Activated T-helper 1 cell treated with Interleukin-2 at 50 U/mL for 16 hours (primary cell): ENCODE measurements at regions not wholly inside any gene's neighbourhood (a gene's known extent, or its start where the extent isn't known, plus 50 kb on each side); places are given as distances from the start of the nearest gene placed in this dataset.

Experiments
- DNase-seq: peaks from one replicate; pipeline ENCODE4 v3.0.0-alpha.2; 2020; ENCODE audit warnings: low read depth

DNA sequence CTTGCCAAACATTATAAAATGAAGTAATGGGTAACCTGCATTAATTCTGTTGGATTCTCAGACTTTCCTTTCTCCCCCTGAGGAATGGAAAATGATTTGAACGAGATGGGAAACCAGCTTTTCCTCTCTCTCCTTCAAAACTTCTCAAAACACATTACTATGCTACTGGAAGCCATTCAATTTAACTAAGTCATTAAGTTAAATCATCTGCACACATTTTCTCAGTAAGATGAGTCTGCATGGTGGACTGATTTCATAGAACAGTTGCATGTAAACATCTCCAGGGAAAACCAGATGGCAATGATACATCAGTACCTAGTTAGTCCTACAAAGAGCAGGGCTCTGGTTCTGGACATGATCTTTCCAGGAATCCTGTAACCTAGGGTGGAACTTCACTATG, 59.9 kb downstream of the BMP4 start:
- no peak for DNase-seq

GRCh38 chr14:53894456-53894855, 62.2 kb downstream of the BMP4 start:
- DNase-seq, result no peak

- no peak for DNase-seq
Observed at GRCh38 chr14:53893374-53893773, 63.3 kb downstream of the BMP4 start.

DNA sequence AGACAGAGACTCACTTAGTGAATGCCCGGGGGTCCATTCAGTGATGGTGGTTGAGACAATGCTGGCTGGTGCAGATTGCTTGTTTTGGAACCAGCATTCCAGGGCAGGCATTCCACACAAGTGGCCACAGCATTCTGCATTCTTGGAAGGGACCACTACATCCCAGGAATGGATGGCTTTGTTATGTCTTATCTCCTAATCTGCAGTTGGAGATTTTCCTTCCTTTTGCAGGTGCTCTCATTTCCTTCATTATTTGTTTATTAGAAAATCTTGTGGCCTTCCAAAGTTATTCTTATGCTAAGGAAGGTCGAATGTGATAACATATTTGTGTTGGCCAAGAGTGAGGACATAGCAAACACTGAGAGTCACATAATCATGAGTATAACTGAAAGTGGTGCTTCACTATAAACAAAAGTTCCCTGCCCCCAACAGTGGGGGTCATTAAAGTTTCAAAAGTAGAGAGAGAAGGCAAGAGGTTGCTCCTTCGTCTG, 66.0 kb downstream of the BMP4 start:
- DNase-seq, result no peak

DNA sequence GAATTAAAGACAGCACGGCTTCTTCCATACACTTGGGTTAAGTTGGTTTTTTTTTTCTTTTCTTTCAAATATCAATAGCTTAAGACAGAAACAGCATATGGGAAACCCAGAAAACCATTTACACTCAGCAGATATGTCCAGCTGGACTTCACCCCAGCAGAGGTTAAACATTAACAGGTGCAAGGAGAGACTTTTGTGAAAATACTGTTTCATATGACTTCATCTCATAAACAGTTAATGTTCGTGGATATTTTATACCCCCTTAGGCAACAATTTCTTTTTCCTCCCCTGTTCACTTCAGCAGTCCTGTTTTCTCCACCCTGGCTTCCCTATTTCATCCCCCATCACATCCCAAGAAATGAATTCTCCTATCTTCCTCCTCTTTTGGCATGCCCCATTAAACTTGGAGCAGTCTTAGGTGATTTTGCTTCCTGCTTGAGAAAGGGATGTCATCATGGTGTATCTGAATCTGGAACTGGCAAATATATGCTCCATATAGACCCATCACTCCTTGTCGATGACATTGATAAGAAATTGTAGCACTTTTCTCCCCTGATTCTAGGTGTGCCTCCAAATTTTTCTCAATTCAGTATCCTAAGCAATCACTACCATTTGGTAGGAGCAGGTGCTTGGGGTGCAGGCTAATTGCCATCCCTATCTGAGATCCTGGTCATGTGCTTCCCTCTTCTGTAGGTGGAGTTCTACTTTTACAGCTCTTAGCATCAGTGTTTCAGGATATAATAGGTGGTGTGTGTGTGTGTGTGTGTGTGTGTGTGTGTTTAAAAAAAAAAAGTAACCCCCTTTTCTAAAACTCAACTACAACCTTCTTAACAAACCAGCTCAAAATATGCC, 67.9 kb downstream of the BMP4 start:
- no peak for DNase-seq

GRCh38 chr14:53885136-53885640, 71.4 kb downstream of the BMP4 start:
- DNase-seq, result no peak

- no peak for DNase-seq
Observed at GRCh38 chr14:53884601-53885000, 72.0 kb downstream of the BMP4 start.

DNA sequence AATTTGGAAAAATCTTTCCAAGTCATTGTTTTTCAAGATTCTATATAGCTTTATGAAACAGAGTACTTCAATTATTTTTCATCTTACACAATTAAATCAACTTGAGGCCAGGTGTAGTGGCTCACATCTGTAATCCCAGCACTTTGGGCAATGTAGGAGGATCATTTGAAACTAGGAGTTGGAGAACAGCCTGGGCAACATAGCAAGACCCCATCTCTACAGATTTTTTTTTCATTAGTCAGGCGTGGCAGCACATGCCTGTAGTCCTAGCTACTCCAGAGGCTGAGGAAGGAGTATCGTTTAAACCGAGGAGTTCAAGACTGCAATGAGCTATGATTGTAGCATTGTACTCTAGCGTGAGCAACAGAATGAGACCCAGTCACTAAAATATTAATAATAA, 72.9 kb downstream of the BMP4 start:
- DNase-seq, result no peak

- DNase-seq, result no peak
Observed at GRCh38 chr14:53882684-53883083, 73.9 kb downstream of the BMP4 start.

DNA sequence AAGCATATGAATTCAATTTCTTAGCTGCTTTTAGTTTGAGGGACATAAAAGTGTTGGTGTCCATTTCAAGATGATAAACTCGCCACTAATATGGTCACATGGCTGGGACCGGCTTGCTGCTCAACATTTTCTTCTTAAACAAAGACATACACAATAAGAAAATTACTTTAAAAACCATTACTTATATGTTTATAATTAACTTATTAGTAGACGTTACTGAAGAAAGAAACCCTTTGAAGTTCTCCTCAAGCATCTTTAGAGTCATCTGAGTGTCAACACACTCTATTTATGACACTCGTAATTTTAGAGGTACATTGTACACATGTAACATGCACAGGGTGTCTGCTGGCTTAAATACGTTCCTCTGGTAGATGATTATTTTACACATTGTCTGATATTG, 74.7 kb downstream of the BMP4 start:
- no peak for DNase-seq

DNA sequence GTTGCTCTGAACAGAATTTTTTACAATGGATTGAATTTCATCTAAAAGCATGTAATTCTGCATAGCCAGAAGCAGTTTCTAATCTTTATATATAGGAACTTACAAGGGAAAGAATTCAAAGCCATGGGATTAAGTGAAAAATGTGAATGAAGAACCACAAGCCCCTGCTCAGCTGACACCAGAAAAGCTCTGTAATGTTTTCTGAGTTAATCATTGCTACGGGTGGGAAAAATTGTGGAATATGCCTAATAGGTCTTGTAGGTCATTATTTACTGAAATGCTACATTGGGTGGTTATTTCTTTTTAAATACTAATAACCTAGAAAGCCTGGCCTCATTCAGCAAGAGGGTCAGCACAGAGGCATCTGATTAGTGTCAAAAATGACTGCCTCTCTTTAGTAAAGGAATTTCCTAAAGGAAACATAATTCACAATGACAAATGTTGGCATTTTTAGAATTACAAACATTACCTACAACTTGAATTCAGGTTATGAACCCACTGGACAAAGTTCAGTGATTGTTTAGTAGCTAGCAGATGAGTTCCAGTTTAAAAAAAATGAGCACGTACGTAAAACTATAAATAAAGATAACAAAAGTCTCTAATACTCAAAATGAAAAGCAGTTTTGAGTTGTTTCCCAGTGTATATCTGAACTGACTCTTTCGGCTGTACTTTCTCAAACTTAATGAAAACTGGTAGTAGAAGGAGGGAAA, 75.3 kb downstream of the BMP4 start:
- no peak for DNase-seq

- DNase-seq, result no peak
Observed at GRCh38 chr14:53880761-53881160, 75.9 kb downstream of the BMP4 start.

- no peak for DNase-seq
Observed at GRCh38 chr14:53879747-53880146, 76.9 kb downstream of the BMP4 start.

DNA sequence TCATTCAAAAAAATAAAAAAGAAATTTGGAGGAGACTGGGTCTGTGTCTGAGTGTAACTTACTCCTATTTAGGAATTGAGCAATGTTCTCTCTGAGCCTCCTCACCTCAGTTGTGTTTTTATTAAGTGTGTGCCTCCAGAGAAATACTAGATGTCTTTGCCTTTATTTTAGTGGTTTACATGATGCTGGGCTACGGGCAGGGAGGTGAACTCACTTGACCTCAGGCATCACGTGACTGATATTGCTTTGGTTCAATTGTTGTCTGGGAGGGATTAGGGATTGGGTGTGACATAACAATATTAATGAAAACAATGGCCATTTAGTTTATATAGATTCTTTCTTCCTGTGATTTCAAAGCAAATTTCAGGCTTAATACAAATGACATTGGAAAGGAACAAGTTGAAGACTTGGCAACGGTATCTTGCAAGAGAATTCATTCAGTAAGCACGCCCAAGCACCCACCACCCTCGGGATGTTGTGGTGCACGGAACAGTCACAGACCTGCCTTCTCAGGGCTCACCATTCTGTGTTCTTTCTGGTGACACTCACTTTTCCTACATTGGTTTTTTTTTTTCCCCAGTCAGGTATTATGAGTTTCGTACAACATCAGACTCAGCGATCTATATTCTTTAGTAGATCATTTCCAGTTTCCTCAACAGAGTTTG, 77.5 kb downstream of the BMP4 start:
- no peak for DNase-seq

DNA sequence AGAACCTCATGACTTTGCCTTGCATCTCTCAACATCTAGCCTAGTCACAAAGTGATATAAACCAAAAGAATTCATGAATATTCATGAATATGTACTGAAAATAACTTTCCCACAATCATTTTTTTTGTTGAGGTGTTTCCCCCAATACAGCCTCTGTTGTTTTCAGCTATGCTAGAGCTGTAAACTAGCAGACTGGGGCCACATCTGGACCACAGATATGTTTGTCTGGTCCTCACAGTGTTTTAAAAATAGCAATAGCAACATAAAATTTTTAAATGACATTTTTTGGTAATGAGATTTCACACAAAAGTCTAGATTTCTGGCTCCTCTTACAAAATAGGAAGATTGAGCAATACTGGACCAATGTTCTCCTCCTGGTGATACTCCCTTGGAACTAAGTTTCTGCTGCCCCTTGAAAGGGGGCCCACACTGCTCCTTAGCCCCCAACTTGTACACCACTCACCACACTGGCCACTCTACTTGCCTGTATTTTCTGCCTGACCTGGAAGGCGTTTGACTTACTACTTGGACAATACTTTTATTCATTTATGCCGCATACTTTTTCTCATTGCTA, 81.2 kb downstream of the BMP4 start:
- no peak for DNase-seq

GRCh38 chr14:53874704-53875103, 81.9 kb downstream of the BMP4 start:
- DNase-seq, result no peak

DNA sequence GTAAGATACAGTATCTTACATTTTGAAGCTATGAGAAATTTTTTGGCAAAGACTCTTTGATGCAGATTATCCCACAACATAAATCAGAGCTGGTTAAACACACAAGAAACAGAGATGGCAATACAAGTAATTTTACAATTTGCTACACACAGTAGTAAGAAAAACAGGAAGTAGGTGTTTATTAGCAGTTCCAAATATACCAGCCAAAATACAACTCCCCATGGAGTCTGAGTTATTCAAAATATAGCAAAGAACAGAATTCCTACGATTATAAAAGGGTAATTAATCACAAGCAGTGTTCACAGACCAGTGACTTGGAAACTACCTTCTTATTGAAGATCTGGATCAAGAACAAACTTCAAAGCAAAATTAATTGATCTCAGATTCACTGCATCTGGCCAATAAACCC, 83.9 kb downstream of the BMP4 start:
- DNase-seq, result no peak

DNA sequence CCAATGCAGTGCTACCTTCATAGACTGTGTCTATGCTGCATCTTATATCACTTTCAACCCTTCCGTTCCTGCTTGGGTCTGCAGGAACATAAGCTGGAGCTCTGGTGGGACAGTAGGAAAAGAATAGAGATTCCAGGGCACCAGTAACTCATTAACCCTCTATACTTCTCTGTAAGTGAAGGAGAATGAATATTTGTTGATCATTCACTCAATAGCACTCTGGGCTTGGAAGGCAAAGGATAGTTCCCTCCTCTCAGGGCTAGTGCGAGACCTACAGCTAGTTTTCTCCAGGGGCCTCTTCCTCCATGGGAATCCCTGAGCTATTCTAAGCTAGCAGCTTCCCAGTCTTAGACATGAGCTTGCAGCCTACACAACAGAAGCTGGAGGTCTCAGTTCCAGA, 84.7 kb downstream of the BMP4 start:
- no peak for DNase-seq

DNA sequence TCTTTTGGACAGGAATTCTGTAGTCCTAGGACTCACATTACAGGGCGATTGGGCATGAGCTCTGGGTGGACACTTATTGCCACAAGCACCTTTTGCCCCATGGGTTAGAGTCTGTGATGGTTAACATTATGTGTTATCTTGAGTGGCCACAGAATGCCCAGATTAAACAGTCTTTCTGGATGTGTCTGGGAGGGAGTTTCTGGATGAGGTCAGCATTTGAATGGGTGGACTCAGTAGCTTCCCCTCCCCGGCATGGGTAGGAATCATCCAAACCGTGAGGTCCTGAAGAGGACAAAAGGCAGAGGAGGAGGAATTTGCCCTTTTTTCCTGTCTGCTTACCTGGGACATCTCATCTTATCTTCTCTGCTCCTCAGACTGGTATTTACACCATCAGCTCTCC, 85.6 kb downstream of the BMP4 start:
- DNase-seq, result no peak

- DNase-seq, result no peak
Observed at GRCh38 chr14:53865711-53866110, 90.9 kb downstream of the BMP4 start.

GRCh38 chr14:53861781-53862180, 94.8 kb downstream of the BMP4 start:
- no peak for DNase-seq

GRCh38 chr14:53858345-53858684, 98.3 kb downstream of the BMP4 start:
- DNase-seq, result no peak
